NOMO-1 treated with DMSO at 0.1 percent for 48 hours (cell line): ENCODE measurements at regions not wholly inside any gene's neighbourhood (a gene's known extent, or its start where the extent isn't known, plus 50 kb on each side); places are given as distances from the start of the nearest gene placed in this dataset.

ENCODE experiments used
- DNase-seq: peaks from one replicate; lab custom pipeline; 2025; ENCODE audit not compliant: unreplicated experiment; lab: John Stamatoyannopoulos, UW

DNA sequence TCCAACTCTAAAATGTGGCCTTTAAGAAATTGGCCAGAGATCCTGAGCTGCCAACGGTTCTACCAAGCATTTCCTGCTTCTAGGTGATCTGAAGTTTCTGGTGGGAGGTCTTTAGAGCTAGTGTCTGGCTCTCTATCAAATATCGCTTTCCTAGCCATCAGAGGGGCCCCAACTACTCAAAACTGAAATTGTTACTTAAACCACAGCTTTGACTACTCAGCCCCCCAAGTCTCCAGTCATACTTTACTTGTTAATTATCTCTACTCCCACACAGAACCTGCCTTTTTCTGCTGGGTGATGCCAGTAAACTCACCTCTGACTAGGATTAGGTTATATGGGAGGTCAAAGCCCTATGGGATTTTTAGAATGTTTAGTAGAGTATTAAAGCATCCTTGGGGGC, 95.1 kb downstream of the FASLG start:
- DNase-seq: no peak

DNA sequence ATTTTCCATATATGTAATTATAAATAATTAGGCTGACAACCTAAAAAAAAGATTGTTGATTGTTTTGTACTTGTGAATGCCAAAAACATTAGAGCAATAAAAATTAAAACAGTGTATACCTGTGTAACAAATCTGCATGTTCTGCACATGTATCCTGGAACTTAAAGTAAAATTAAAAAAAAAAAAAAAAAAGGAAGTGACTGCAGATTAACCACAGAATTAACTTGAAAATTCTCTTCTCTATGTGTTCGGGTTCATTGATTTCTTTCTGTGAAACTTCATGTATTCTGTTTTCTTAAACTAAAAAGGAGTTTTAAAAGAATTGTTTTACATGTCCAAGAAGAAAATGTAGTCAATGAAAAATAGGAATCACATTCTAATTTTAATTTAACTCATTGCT, 95.7 kb downstream of the FASLG start:
- peak; percentile 30 for DNase-seq

DNA sequence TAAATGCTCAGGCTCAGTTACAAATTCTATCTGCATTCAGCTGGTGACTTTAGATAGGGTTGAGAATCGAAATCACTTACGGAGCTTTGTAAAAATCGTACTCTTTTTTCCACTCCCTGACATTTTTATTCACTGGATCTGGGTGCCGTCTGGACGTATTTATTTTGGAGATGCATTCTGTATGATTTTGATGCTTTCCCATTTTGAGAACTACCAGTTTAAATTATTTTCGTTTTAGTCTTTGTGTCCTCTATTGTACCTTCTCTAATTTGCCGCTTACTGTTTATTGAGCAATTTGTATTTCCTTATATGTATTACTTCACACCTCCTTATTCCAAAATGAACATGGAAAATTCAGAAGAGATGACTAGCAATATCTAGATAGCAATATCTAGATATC, 96.2 kb downstream of the FASLG start:
- DNase-seq: no peak

DNA sequence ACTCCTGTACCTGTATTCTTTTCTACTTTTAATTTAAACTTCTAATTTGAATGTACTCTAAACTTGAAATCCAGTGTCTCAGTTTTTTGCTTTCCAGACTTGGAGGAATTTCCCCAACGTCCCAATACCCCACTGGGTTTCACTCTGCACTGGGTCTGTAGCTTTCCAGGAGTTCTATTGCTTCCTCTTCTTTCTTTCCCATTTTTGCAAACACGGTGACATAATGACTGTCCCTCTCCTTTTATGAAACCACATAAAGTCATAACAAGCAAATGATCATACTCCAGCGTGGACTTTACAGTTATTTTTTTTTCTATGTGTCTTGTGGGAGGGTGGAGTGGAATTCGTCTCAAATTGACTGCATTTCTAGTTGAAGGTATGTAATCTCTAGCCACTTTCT, 97.1 kb downstream of the FASLG start:
- no peak for DNase-seq

DNA sequence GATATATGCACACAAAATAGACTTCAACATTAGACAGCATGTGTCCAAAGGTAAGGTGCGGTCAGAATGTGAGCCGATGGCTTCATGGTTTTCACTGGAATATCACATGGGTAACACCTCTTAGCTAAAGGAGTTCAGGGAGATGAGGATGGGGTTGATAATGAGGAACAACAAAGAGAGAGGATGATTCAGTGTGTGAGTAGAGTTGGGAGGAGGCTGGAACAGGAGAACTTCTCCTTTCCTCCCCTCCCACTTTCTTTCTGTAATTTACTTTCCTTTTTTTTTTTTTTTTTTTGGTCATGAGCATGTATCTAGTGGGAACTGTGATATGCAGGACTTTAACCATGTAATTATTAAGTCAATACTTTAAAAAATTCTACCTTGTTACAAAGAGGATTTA, 99.4 kb downstream of the FASLG start:
- DNase-seq: peak; percentile 43

DNA sequence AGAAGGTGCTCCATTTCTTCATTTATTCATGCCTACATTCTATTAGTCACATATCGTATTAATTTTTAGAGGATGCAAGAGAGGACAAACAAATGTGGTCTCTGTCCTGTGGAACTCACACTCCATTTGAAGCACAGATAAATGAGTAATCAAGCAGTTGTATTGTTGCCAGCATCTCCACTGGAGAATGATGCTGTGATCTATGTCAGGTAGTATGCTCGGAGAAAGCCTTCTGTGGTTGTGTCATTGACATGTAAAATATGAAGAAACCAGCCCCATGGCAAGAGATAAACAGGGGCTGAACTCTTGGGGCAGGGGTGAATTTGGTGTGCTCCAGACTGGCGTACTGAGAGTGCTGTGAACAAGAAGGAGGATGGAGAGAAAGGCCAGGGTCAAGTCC, 101.2 kb downstream of the FASLG start:
- no peak for DNase-seq

DNA sequence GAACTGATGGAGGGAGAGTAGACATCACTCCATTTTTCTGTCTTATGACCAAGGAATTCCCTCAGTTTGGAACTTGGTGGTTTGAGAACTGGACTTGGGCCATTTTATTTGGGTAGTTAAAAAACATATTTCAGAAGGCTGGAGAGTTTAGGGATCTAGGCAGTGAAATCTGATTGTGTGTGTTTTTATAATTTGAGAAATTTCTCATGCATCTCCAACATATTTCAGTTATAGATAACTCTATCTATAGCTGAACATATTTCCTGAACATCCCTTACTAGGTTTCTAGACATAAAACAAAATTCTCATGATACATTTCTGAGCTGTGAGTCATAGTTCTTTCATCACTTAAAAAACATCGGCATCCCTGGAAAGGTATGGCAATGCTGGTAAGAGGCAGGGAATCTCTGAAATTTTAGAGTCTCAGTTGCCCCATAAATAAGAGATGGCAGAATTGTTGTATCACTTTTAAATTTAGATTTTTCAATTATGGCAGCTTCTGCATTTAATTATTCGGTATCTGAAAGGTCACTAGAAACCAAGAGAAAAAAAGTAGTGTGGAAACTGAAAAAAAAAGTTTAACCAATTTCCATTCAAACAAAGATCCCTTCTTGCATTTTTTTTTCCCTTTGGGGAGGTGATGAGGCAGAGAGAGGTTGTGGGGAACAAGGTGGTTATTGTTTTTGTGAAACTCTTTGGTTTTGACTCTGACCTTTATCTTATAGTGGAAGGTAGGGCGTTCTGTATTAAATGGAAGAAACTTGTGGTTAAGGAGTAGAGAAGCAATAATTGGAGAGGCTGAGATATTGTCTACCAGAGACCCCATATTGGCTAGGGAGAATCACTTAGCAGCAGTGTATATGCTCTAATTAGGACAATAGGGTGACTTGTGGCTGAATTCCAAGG, 102.9 kb downstream of the FASLG start:
- DNase-seq: no peak

DNA sequence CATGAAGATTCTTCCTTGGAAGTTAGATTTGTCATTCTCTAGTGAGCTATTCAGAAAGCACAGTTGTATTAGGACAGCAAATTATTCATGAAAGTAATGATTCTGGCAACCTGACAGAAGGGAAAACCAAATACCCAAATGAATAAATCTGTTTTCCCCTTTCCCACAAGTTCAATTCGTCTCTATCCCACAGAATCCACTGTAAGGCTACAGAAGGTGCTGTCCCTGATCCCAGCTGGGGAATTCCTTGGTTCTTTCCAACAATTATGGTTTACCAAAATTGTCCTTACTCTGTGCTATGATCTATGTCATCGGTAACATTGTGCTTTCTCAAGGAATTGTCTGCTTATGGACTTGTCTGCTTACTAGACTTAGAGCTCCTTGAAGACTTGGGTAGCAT, 104.2 kb downstream of the FASLG start:
- no peak for DNase-seq

DNA sequence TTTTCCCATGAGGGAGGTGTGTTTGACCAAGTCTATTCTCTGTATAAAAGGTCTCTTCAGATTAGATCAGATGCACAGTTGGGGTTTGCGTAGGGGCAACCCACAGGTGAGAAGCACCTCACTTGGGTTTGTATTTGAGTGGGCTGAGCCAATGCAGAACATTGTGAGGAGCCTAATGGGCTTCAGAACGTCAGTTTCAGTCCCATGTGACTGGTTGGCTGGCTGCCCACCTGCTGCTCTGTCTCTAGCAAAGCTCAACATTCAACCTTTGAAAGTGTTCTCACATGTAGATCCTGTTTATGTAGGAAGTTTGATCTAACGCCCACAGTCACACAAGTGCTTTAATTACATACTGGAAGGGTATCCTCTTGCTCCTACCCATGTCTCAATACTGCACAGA, 105.5 kb downstream of the FASLG start:
- no peak for DNase-seq

DNA sequence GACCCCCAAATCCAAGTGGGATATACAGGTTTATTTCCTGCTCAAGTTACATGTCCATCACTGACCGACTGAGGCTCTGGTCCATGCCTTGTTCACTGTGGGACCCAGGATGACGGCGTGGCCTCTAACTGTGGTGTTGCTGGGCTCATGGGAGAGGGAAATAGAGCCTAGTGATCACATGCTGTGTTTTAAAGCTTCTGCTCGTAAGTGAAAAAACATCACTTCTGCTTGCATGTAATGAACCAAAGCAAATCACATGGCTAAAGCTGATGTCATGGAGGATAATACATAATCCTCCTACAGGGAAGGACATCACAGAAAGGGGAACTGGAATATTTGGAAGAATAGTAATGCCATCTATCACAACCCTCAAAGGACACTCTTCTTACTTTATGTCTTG, 107.6 kb downstream of the FASLG start:
- no peak for DNase-seq

DNA sequence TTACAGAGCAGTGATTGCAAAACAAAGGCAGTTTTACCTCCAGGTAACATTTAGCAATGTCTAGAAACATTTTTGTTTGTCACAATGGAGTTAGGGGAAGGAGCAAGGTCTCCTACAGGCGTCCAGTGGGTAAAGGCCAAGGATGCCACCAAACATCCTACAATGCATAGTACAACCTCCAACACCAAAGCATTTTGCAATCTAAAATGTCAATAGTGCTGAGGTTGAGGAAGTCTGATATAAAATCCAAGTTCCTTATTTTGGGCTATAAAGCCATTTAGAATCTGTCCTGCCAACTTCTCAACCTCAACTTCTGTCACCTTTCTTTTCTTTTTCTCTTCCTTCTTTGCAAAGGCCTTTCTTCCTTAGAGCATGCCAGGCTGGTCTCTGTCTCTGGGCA, 111.2 kb downstream of the FASLG start:
- DNase-seq: peak; percentile 69

DNA sequence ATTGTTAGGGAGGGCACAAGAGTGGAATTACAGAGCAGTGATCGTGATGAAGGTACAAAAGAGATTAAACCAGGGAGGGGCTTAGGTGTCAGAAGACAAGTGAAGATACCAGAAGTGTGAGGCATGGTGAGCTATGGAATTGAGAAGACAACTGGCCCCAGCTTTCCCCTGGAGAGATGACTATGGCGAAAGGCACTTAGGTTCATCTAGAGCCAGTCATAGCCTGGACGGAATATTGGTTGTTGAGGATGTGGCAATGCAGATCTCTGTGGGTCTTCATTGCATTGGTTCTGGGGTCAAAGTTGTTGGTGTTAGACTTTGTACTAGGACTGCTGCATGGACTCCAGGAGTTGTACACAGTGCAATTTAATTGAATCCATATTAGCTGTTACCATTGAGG, 115.7 kb downstream of the FASLG start:
- no peak for DNase-seq

DNA sequence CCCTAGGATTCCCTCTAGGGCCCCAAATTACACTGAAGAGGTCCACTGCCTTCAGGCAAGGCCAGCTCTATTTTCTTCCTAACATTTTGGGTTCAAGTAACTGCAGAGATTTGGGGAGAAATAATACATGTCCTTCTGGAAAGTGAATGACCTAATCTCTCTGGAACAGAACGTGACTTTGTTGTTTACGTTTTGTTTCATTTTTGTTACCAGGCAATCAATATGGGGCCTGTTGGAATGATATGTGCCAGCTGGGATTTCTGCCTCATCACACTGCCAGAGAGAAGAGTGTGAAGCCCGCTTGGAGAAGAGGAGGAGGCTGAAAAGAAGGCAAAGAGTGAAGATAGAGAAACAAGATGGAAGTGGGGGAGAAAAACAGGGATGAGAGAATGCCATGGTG, 116.7 kb downstream of the FASLG start:
- DNase-seq: no peak

DNA sequence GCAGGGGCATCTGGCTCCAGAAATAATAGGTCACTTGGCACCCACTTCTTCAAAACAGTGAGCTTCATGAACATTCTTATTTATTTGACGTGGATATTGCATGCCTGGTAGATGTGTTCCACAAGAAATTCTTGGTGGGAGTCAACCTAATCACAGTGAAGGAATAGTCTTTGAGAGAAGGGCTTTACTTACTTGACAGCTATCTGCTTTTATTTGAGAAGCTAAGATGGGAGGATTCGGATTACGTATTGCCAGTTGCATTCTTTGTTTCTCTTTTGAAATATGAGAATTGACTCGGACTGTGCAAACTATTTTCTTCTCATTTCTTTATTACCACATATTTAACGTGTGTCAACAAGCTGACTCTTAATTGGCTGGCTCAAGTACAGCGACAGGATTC, 117.2 kb downstream of the FASLG start:
- no peak for DNase-seq

DNA sequence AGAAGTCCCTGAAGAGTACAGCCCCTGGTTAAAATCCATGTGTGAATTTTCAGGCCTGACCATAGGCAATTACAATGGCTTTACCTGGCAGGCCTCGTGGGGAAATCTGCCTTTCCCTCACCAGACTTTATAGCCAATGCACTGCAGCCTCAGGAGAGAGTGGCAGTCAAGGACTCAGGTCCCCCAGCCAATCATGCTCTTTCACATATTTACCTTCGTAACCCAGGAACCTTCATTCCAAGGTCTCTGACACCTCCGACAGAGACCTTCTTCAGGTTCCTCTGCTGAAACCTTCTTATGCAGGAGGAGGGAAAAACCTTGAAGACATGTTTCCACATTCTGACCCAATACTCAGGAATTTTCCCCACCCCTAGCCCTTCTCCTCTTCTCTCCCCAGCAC, 118.9 kb downstream of the FASLG start:
- no peak for DNase-seq

DNA sequence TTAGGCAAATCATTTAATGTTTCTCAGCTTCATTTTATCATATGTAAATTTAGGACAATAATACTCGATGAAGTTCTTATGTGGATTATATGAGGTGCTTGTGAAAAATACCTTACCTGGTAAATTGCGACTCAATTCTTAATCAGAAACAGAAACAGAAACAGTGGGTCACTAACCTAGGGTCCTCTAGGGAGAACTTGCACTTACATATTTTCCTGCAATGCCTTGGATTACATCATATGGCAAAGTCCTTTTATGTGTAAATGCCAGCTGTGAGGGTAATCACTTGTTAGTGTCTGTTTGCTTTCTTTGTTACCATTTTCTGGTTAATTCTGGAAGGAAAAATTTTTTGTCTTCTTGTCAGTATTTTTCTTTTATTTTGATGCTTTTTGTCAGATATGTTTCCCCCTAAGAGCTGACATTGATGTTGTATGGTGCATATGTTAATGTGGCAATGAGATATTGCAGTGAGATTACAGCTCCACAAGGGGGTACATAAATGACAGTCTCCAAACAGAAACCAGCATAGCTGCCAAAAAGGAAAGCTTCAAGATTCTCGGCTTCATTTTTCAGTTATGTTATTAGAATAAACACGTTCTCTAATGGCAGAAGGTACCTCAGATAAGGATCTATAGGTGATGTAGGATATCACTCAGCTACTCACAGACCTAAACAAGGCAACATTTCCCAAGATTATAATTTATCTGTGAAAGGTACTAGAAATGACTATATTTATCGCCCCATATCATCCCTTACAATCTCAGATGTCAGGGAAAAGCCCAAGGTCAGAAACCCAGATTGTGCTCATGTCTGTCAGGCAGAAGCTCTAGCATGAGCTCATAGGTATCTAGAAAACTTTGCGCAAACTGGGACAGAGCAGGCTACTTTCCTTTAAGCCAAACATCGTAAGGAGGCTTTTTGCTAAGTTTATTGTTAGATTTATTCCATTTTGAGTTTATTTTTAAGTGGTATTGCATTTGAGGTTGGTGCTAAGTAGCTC, 119.9 kb downstream of the FASLG start:
- DNase-seq: no peak

DNA sequence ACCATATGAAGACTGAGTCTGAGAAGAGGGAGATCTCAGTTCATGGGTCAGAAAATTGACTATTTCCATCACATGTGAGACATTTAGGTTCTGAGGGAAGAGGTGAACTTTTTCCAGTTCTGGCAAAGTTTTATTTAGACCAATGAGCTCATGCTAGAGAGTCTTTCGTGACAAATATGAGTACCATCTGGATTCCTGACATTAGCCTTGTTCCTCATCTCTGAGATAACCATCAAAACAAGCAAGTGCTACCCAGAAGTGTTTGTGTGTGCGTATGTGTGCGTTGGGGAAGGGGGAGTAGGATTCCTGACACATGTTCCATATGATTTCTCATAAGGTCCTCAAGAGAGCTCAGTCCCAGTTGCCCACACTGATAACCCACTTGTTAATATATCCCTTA, 120.6 kb downstream of the FASLG start:
- no peak for DNase-seq

DNA sequence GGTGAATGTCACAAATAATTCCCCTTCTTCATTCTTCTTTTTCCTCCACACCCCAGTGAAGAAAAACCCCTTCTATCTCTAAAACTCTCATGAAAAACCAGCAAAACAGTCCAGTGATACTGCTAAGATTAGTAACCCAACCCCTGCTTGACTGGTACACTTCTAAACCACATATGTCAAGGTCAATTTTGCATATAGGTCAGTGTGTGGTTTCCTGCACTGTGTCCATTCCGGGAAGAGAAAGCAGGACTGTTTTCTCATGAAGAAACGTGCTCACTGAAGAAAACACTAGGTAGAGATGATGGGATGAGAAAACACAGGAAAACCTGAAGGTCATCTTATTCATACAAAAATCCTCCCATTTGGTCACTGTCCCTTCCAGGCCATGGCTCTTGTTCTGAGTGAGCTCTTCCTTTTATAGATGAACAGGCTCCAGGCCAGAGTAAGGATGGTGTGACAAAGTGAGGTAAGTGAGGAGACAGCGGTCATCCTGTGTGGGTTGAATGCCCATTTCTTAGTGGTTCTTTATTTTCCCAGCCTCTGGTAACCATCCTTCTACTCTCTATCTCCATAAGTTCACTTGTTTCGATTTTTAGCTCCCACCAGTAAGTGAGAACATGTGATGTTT, 122.7 kb downstream of the FASLG start:
- DNase-seq: no peak

DNA sequence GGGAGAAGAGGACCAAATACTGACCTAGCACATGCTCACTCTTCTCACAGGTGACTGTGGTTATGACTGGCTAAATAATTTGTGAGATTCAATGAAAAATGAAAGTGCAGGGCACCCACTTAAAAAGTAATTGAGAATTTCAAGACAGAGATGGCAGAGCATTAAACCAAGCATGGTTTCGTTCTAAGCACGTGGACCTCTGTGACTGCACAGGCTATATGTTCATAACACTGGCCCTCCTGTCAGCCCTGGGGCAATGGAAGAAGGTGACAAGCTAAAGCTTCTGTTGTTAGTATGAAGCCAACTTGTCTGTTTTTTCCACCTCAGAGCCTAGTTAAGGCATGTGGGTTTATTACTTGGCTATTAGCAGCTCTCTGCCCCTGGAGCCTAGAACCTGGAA, 130.9 kb downstream of the FASLG start:
- DNase-seq: no peak

DNA sequence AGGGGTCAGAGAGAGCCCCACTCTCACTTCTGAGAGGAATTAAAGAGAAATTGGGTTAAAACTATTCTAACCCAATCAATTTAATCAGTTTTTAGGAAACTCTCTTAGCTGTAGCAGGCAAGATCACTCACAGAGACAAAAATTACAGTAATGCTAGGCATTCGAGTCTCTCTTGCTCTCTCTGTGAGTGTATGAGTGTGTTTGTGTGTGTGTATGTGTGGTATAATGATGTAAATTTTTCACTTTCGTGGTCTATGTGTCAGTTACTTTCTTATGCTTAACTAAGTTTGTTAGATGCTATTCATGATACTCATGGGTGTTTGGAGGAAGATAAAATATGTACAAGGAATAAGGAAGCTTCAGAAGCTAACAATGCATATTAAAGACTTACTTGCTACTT, 131.3 kb downstream of the FASLG start:
- DNase-seq: no peak

DNA sequence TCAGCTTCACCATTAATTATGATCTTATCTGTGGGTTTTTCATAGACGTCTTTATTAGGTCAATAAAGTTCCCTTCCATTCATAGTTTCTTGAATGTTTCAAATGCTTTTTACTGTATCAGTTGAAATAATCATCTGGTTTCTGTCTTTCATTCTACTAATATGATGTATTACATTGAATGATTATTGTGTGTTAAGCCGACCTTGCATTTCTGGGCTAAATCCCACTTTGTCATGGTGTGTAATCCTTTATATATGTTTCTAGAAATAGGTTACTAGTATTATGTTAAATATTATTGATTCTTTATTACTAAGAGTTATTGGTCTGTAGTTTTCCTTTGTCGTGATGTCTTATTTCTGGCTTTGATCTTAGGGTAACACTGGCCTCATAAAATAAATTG, 134.9 kb downstream of the FASLG start:
- DNase-seq: no peak

DNA sequence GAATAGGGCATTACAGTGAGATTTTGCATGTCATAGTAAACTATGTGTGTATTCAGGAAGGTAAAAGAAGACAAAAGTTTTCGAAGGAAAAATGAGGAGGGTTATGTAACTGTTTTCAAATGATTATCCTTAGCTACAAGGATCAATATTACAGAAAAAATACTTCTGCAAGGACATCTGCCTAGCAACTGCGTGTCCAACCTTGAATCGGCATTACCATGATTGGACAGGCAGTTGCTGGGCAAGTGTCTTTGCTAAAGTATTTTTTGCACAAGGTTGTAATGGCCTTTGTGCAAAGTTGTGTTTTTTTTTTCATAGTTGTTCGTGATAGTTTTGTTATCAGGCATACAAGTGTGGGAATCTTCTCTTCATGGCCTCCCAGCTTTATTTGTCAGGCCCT, 136.8 kb downstream of the FASLG start:
- no peak for DNase-seq
